Transverse colon (tissue), 4 donors: ENCODE measurements at regions not wholly inside any gene's neighbourhood (a gene's known extent, or its start where the extent isn't known, plus 50 kb on each side); places are given as distances from the start of the nearest gene placed in this dataset.

Experiments used
- CTCF ChIP-seq, 5 experiments: fragments of 200-600 bp in 3 of 5; fragments of 450-650 bp in 2 of 5; sonication (generic) in 3 of 5; IDR thresholded peaks; 1 replicate in 2 of 5; 2 replicates in 3 of 5; pipeline ENCODE4 v1.5.1; 2016 to 2017; ENCODE audit warnings: antibody characterized with exemption in 5 of 5, inconsistent platforms in 3 of 5, mild to moderate bottlenecking in 2 of 5, moderate library complexity in 1 of 5
- EP300 ChIP-seq: sonication (generic); formaldehyde crosslinking; IDR thresholded peaks from one replicate; pipeline ENCODE4 v1.6.1; 2017; ENCODE audit warnings: antibody characterized with exemption, low read depth
- POLR2AphosphoS5 ChIP-seq, 3 donors: sonication (generic); formaldehyde crosslinking; IDR thresholded peaks; one replicate each; pipeline ENCODE4 v1.6.1; 2016; ENCODE audit warnings: antibody characterized with exemption in 3 of 3

- TF ChIP-seq EP300 (no peak), CTCF (IDR thresholded peaks at IDR 0.05) (no peak), POLR2AphosphoS5 (IDR thresholded peaks at IDR 0.05) (no peak)
Measured at GRCh38 chr1:79705218-79705617, 698.7 kb upstream of the ADGRL4 start.
